Thymus (tissue), 11 donors: ENCODE measurements at regions not wholly inside any gene's neighbourhood (a gene's known extent, or its start where the extent isn't known, plus 50 kb on each side); places are given as distances from the start of the nearest gene placed in this dataset.

ENCODE experiments used
- DNase-seq, 9 donors: peaks; one replicate each; pipeline ENCODE4 v3.0.0-alpha.2; 2013; ENCODE audit warnings: low spot score in 9 of 9, low read depth in 6 of 9, missing footprints in 1 of 9
- H3K27ac ChIP-seq, 2 donors: one replicate each; pipeline ENCODE4 v1.5.1; 2013; ENCODE audit warnings: control low read depth in 1 of 2, low read depth in 1 of 2, low read length in 1 of 2, mild to moderate bottlenecking in 1 of 2, moderate library complexity in 1 of 2
- H3K27me3 ChIP-seq, 2 donors: one replicate each; pipeline ENCODE4 v1.5.1; 2013; ENCODE audit warnings: low read length in 1 of 2; ENCODE audit not compliant: control insufficient read depth in 2 of 2, insufficient read depth in 1 of 2
- H3K36me3 ChIP-seq, 2 donors: one replicate each; pipeline ENCODE4 v1.5.1; 2013; ENCODE audit warnings: low read length in 1 of 2, mild to moderate bottlenecking in 1 of 2, moderate library complexity in 1 of 2; ENCODE audit not compliant: control insufficient read depth in 2 of 2, insufficient read depth in 2 of 2
- H3K4me1 ChIP-seq, 2 donors: one replicate each; pipeline ENCODE4 v1.5.1; 2013; ENCODE audit warnings: low read length in 2 of 2; ENCODE audit not compliant: control insufficient read depth in 2 of 2, insufficient read depth in 2 of 2
- H3K4me3 ChIP-seq, 2 donors: one replicate each; pipeline ENCODE4 v1.5.1; 2013; ENCODE audit warnings: low read length in 2 of 2, control low read depth in 1 of 2, mild to moderate bottlenecking in 1 of 2
- H3K9me3 ChIP-seq, 2 donors: one replicate each; pipeline ENCODE4 v1.5.1; 2013; ENCODE audit warnings: low read length in 1 of 2, mild to moderate bottlenecking in 1 of 2; ENCODE audit not compliant: control insufficient read depth in 2 of 2, insufficient read depth in 1 of 2
- WGBS: extraction: QIAGEN DNeasy Blood & Tissue Kit; methylation state at CpG from one replicate; pipeline ENCODE4 v1.1.7; 2013; 5-methylcytosine and 5-hydroxymethylcytosine counted together
- donor health status: healthy.

GRCh38 chr9:117916291-117916690, 212.1 kb downstream of the TLR4 start:
- no peaks in the 10 kb centered on the region for H3K9me3 ChIP-seq
- no peaks in the 10 kb centered on the region for H3K27me3 ChIP-seq
- H3K27ac ChIP-seq: no peak overlapping the region
- WGBS: 95% methylated on average over 2 of the region's 2 CpGs
- H3K4me3 ChIP-seq: no peak overlapping the region
- H3K4me1 ChIP-seq: no peaks in the 10 kb centered on the region
- no peak for DNase-seq
- no peaks in the 10 kb centered on the region for H3K36me3 ChIP-seq

- Histone ChIP-seq H3K27ac (no peak overlapping the region), H3K4me1 (no peaks in the 10 kb centered on the region), H3K9me3 (no peaks in the 10 kb centered on the region), H3K4me3 (no peak overlapping the region), H3K36me3 (no peaks in the 10 kb centered on the region), H3K27me3 (no peaks in the 10 kb centered on the region)
- no peak for DNase-seq
- 69% methylated on average over 6 of the region's 6 CpGs for WGBS
Measured at GRCh38 chr9:117917873-117918272, 213.7 kb downstream of the TLR4 start.

GRCh38 chr9:117919538-117919937, 215.3 kb downstream of the TLR4 start:
- Histone ChIP-seq H3K4me3 (no peak overlapping the region), H3K27me3 (no peaks in the 10 kb centered on the region), H3K9me3 (no peaks in the 10 kb centered on the region), H3K4me1 (no peaks in the 10 kb centered on the region), H3K36me3 (no peaks in the 10 kb centered on the region), H3K27ac (no peak overlapping the region)
- DNase-seq: no peak
- WGBS: 86% methylated on average over 3 of the region's 3 CpGs

- Histone ChIP-seq H3K4me1 (no peaks in the 10 kb centered on the region), H3K27me3 (no peaks in the 10 kb centered on the region), H3K9me3 (no peaks in the 10 kb centered on the region), H3K36me3 (no peaks in the 10 kb centered on the region), H3K4me3 (no peak overlapping the region), H3K27ac (no peak overlapping the region)
- no peak for DNase-seq
- WGBS: 76% methylated on average over 5 of the region's 5 CpGs
Measured at GRCh38 chr9:117926031-117926658, 221.9 kb downstream of the TLR4 start.

- Histone ChIP-seq H3K36me3 (no peaks in the 10 kb centered on the region), H3K9me3 (no peaks in the 10 kb centered on the region), H3K27ac (no peak overlapping the region), H3K4me1 (no peaks in the 10 kb centered on the region), H3K4me3 (no peak overlapping the region), H3K27me3 (no peaks in the 10 kb centered on the region)
- no peak for DNase-seq
- WGBS: 57% methylated on average over 3 of the region's 3 CpGs
Measured at GRCh38 chr9:117927354-117927753, 223.2 kb downstream of the TLR4 start.

- WGBS: 86% methylated on average over 1 of the region's 1 CpG
Measured at GRCh38 chr9:117929868-117930267, 225.7 kb downstream of the TLR4 start.

GRCh38 chr9:117932585-117932984, 228.4 kb downstream of the TLR4 start:
- 96% methylated on average over 4 of the region's 4 CpGs for WGBS
- H3K4me3 ChIP-seq: no peak overlapping the region
- H3K4me1 ChIP-seq: no peaks in the 10 kb centered on the region
- DNase-seq: no peak
- no peaks in the 10 kb centered on the region for H3K9me3 ChIP-seq
- H3K27ac ChIP-seq: no peak overlapping the region
- no peaks in the 10 kb centered on the region for H3K27me3 ChIP-seq
- H3K36me3 ChIP-seq: no peaks in the 10 kb centered on the region

More at GRCh38 chr9:117929868-117930267, 225.7 kb downstream of the TLR4 start:
- Histone ChIP-seq H3K27me3 (no peaks in the 10 kb centered on the region), H3K27ac (no peak overlapping the region), H3K4me1 (no peaks in the 10 kb centered on the region), H3K9me3 (no peaks in the 10 kb centered on the region), H3K4me3 (no peak overlapping the region), H3K36me3 (no peaks in the 10 kb centered on the region)
- DNase-seq: no peak

- Histone ChIP-seq H3K4me1 (no peaks in the 10 kb centered on the region), H3K27me3 (no peaks in the 10 kb centered on the region), H3K4me3 (no peak overlapping the region), H3K36me3 (no peaks in the 10 kb centered on the region), H3K27ac (no peak overlapping the region), H3K9me3 (no peaks in the 10 kb centered on the region)
- DNase-seq: no peak
- 42% methylated on average over 5 of the region's 5 CpGs for WGBS
Measured at GRCh38 chr9:117936185-117937130, 232.3 kb downstream of the TLR4 start.

GRCh38 chr9:117938086-117938485, 233.9 kb downstream of the TLR4 start:
- no peak overlapping the region for H3K4me3 ChIP-seq
- H3K4me1 ChIP-seq: no peaks in the 10 kb centered on the region
- no peak overlapping the region for H3K27ac ChIP-seq
- no peak for DNase-seq
- no peaks in the 10 kb centered on the region for H3K27me3 ChIP-seq
- WGBS: 96% methylated on average over 2 of the region's 2 CpGs
- H3K9me3 ChIP-seq: no peaks in the 10 kb centered on the region
- no peaks in the 10 kb centered on the region for H3K36me3 ChIP-seq
